ENCODE measurements at regions not wholly inside any gene's neighbourhood (a gene's known extent, or its start where the extent isn't known, plus 50 kb on each side); places are given as distances from the start of the nearest gene placed in this dataset.
A peak's percentile ranks its signal among the peaks of the same experiment; 100 is the strongest.
"Not testable (repeated sequence)": the region's sequence is repeated elsewhere in the genome, so short reads cannot be mapped to it uniquely, and the experiment has no call there.

- H3K9me3 ChIP-seq; H3K27me3 ChIP-seq; H3K4me1 ChIP-seq; H3K27ac ChIP-seq; H3K36me3 ChIP-seq; H3K4me3 ChIP-seq; intact Hi-C loops (cut with DNase I; ENCODE audit: low total_unique reads); DNase-seq (ENCODE audit: low spot score in 2 of 2): not testable (repeated sequence)
These were observed 61.1 kb downstream of the DEFB131A start for GRCh38 chr4:9505341-9505740.

GRCh38 chr4:9506672-9507071, 62.5 kb downstream of the DEFB131A start:
- H3K9me3 ChIP-seq; H3K4me3 ChIP-seq; H3K4me1 ChIP-seq; H3K36me3 ChIP-seq; intact Hi-C loops (cut with DNase I; ENCODE audit: low total_unique reads); H3K27me3 ChIP-seq; H3K27ac ChIP-seq; DNase-seq (ENCODE audit: low spot score in 2 of 2): not testable (repeated sequence)

- H3K27ac ChIP-seq; intact Hi-C loops (cut with DNase I; ENCODE audit: low total_unique reads); H3K9me3 ChIP-seq; H3K4me1 ChIP-seq; H3K36me3 ChIP-seq; DNase-seq (ENCODE audit: low spot score in 2 of 2); H3K4me3 ChIP-seq; H3K27me3 ChIP-seq: not testable (repeated sequence)
These were observed 68.7 kb downstream of the DEFB131A start for GRCh38 chr4:9512941-9513340.

- H3K36me3 ChIP-seq; H3K27ac ChIP-seq; H3K9me3 ChIP-seq; DNase-seq (ENCODE audit: low spot score in 2 of 2); H3K4me3 ChIP-seq; H3K27me3 ChIP-seq; intact Hi-C loops (cut with DNase I; ENCODE audit: low total_unique reads); H3K4me1 ChIP-seq: not testable (repeated sequence)
These were observed 75.4 kb downstream of the DEFB131A start for GRCh38 chr4:9519631-9520030.

GRCh38 chr4:9522903-9523302, 78.7 kb downstream of the DEFB131A start:
- DNase-seq (ENCODE audit: low spot score in 2 of 2); H3K9me3 ChIP-seq; intact Hi-C loops (cut with DNase I; ENCODE audit: low total_unique reads); H3K27me3 ChIP-seq; H3K4me3 ChIP-seq; H3K36me3 ChIP-seq; H3K27ac ChIP-seq; H3K4me1 ChIP-seq: not testable (repeated sequence)

GRCh38 chr4:9524406-9524805, 80.2 kb downstream of the DEFB131A start:
- H3K4me3 ChIP-seq; H3K9me3 ChIP-seq; H3K27ac ChIP-seq; H3K36me3 ChIP-seq; H3K4me1 ChIP-seq; H3K27me3 ChIP-seq; DNase-seq (ENCODE audit: low spot score in 2 of 2); intact Hi-C loops (cut with DNase I; ENCODE audit: low total_unique reads): not testable (repeated sequence)

- H3K4me1 ChIP-seq; H3K36me3 ChIP-seq; intact Hi-C loops (cut with DNase I; ENCODE audit: low total_unique reads); H3K9me3 ChIP-seq; H3K27me3 ChIP-seq: not testable (repeated sequence)
- Histone ChIP-seq H3K4me3 (peak overlapping the region; percentile 48 to 73 (median 57)), H3K27ac (peak overlapping the region; percentile 4 to 41)
- DNase-seq (ENCODE audit: low spot score in 2 of 2), result peak; percentile 53 to 59
- peak in 1 of 3 donors; percentile 81 for TF ChIP-seq CTCF (IDR thresholded peaks at IDR 0.05)
These were observed 88.1 kb downstream of the DEFB131A start for GRCh38 chr4:9532134-9532862.

GRCh38 chr4:9532863-9533192, 88.6 kb downstream of the DEFB131A start:
- H3K4me1 ChIP-seq; H3K27me3 ChIP-seq; H3K36me3 ChIP-seq; intact Hi-C loops (cut with DNase I; ENCODE audit: low total_unique reads); H3K9me3 ChIP-seq; DNase-seq (ENCODE audit: low spot score in 2 of 2); H3K27ac ChIP-seq: not testable (repeated sequence)
- H3K4me3 ChIP-seq, result peak overlapping the region; percentile 48 to 73 (median 57)

- intact Hi-C loops (cut with DNase I; ENCODE audit: low total_unique reads); H3K27me3 ChIP-seq; H3K9me3 ChIP-seq; H3K36me3 ChIP-seq; H3K4me3 ChIP-seq; H3K4me1 ChIP-seq; H3K27ac ChIP-seq; DNase-seq (ENCODE audit: low spot score in 2 of 2): not testable (repeated sequence)
These were observed 92.9 kb downstream of the DEFB131A start for GRCh38 chr4:9537101-9537500.

GRCh38 chr4:9539939-9540520, 95.8 kb downstream of the DEFB131A start:
- H3K4me3 ChIP-seq; H3K9me3 ChIP-seq; H3K27ac ChIP-seq; H3K36me3 ChIP-seq; intact Hi-C loops (cut with DNase I; ENCODE audit: low total_unique reads); H3K4me1 ChIP-seq; DNase-seq (ENCODE audit: low spot score in 2 of 2); H3K27me3 ChIP-seq: not testable (repeated sequence)

- intact Hi-C loops (cut with DNase I; ENCODE audit: low total_unique reads); H3K4me3 ChIP-seq; H3K27me3 ChIP-seq; H3K4me1 ChIP-seq; DNase-seq (ENCODE audit: low spot score in 2 of 2); H3K9me3 ChIP-seq; H3K36me3 ChIP-seq; H3K27ac ChIP-seq: not testable (repeated sequence)
These were observed 97.2 kb downstream of the DEFB131A start for GRCh38 chr4:9541388-9541915.

GRCh38 chr4:9544851-9545250, 100.6 kb downstream of the DEFB131A start:
- H3K4me3 ChIP-seq; H3K27me3 ChIP-seq; H3K36me3 ChIP-seq; intact Hi-C loops (cut with DNase I; ENCODE audit: low total_unique reads); H3K27ac ChIP-seq; H3K4me1 ChIP-seq; DNase-seq (ENCODE audit: low spot score in 2 of 2); H3K9me3 ChIP-seq: not testable (repeated sequence)

GRCh38 chr4:9547470-9547869, 103.3 kb downstream of the DEFB131A start:
- intact Hi-C loops (cut with DNase I; ENCODE audit: low total_unique reads); H3K27ac ChIP-seq; H3K4me1 ChIP-seq; H3K4me3 ChIP-seq; DNase-seq (ENCODE audit: low spot score in 2 of 2); H3K36me3 ChIP-seq; H3K27me3 ChIP-seq; H3K9me3 ChIP-seq: not testable (repeated sequence)

All from breast epithelium (tissue), 4 donors.